Lung (tissue), 11 donors: ENCODE measurements at regions not wholly inside any gene's neighbourhood (a gene's known extent, or its start where the extent isn't known, plus 50 kb on each side); places are given as distances from the start of the nearest gene placed in this dataset.

Source experiments
- ATAC-seq: fragments of 200-7000 bp; cut with Tn5 transposase; one replicate; pipeline ENCODE4 v1.9.1; 2020; ENCODE audit warnings: moderate number of reproducible peaks; ENCODE audit not compliant: insufficient read depth, low FRiP score
- DNase-seq, 3 donors: peaks; one replicate each; pipeline ENCODE4 v3.0.0-alpha.2; 2013 to 2017
- H3K27ac ChIP-seq, 2 donors: one replicate each; pipeline ENCODE4 v1.5.1; 2013; ENCODE audit warnings: mild to moderate bottlenecking in 2 of 2, moderate library complexity in 2 of 2, control low read depth in 1 of 2, inconsistent platforms in 1 of 2, low read depth in 1 of 2, low read length in 1 of 2
- H3K27me3 ChIP-seq, 3 donors: one replicate each; pipeline ENCODE4 v1.5.1; 2013; ENCODE audit warnings: low read length in 2 of 3; ENCODE audit not compliant: control insufficient read depth in 3 of 3, insufficient read depth in 3 of 3
- H3K36me3 ChIP-seq, 4 donors: one replicate each; pipeline ENCODE4 v1.5.1; 2013; ENCODE audit warnings: low read length in 4 of 4, mild to moderate bottlenecking in 1 of 4, moderate library complexity in 1 of 4; ENCODE audit not compliant: control insufficient read depth in 4 of 4, insufficient read depth in 4 of 4
- H3K4me1 ChIP-seq, 5 donors: one replicate each; pipeline ENCODE4 v1.5.1; 2013; ENCODE audit warnings: low read length in 5 of 5, mild to moderate bottlenecking in 2 of 5, moderate library complexity in 1 of 5; ENCODE audit not compliant: control insufficient read depth in 5 of 5, insufficient read depth in 5 of 5
- H3K4me3 ChIP-seq: one replicate; pipeline ENCODE4 v1.5.1; 2013; ENCODE audit warnings: mild to moderate bottlenecking, control low read depth, moderate library complexity
- H3K9ac ChIP-seq, 2 donors: one replicate each; pipeline ENCODE4 v1.5.1; 2013; ENCODE audit warnings: low read length in 2 of 2, control low read depth in 1 of 2; ENCODE audit not compliant: insufficient read depth in 1 of 2
- H3K9me3 ChIP-seq, 4 donors: one replicate each; pipeline ENCODE4 v1.5.1; 2013; ENCODE audit warnings: low read length in 3 of 4, mild to moderate bottlenecking in 1 of 4, moderate library complexity in 1 of 4; ENCODE audit not compliant: control insufficient read depth in 4 of 4, insufficient read depth in 3 of 4
- WGBS, 2 donors: extraction: QIAGEN DNeasy Blood & Tissue Kit; methylation state at CpG; one replicate each; pipeline ENCODE4 v1.1.7; 2013; 5-methylcytosine and 5-hydroxymethylcytosine counted together
- TF ChIP-seq, protein P1 (sequence below): IDR thresholded peaks from 2 replicates; pipeline ENCODE4 v1.5.1; 2012; ENCODE audit warnings: mild to moderate bottlenecking; ENCODE audit errors: control extremely low read depth, extremely low read depth
- donor health status: control.
- donor health status: control.
- donor health status: Bipolar disorder and iron deficiency.
- donor health status: healthy.
- donor health status: DM: yes; HTN: yes; CAD: no.

GRCh38 chr6:33915134-33915533 lies 111.3 kb upstream of the MLN start:
- no peaks in the 10 kb centered on the region for H3K27me3 ChIP-seq
- TF ChIP-seq, protein P1, sequence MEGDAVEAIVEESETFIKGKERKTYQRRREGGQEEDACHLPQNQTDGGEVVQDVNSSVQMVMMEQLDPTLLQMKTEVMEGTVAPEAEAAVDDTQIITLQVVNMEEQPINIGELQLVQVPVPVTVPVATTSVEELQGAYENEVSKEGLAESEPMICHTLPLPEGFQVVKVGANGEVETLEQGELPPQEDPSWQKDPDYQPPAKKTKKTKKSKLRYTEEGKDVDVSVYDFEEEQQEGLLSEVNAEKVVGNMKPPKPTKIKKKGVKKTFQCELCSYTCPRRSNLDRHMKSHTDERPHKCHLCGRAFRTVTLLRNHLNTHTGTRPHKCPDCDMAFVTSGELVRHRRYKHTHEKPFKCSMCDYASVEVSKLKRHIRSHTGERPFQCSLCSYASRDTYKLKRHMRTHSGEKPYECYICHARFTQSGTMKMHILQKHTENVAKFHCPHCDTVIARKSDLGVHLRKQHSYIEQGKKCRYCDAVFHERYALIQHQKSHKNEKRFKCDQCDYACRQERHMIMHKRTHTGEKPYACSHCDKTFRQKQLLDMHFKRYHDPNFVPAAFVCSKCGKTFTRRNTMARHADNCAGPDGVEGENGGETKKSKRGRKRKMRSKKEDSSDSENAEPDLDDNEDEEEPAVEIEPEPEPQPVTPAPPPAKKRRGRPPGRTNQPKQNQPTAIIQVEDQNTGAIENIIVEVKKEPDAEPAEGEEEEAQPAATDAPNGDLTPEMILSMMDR, result no peak
- DNase-seq, result peak; percentile 43 to 62 (median 47)
- H3K4me3 ChIP-seq, result no peak overlapping the region
- H3K4me1 ChIP-seq, result peaks cover 0 to 4% (median 0%) of the 10 kb centered on the region in 5 donors
- no peak overlapping the region for H3K9ac ChIP-seq
- no peak for ATAC-seq
- no peaks in the 10 kb centered on the region for H3K36me3 ChIP-seq
- WGBS, 2 donors, result 38 to 56% methylated on average over 3 of the region's 3 CpGs
- no peak overlapping the region for H3K27ac ChIP-seq
- H3K9me3 ChIP-seq, result no peaks in the 10 kb centered on the region

DNA sequence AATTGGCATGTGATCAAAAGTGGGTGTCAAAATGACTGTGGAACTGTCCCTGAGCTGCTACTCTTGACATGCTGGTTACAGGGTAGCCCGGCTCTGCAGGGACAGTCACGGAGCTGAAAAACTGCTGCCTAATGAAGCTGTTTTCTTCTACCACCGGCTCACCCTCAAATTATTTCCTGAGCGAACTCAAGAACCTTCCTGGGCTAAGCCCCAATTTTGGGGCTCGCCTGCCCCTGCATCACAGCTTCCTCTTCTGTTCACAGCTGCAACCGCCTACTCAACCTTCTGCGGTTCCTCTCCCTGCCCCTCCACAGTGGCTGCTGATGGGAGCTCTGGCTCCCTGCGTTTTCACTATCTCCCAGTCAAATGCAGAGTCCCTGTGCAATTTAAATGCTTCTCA lies 110.8 kb upstream of the MLN start:
- TF ChIP-seq, protein P1, result no peak
- WGBS, 2 donors, result 21 to 47% methylated on average over 8 of the region's 8 CpGs
- ATAC-seq, result no peak

GRCh38 chr6:33912195-33912594 lies 108.4 kb upstream of the MLN start:
- H3K36me3 ChIP-seq, result no peaks in the 10 kb centered on the region
- ATAC-seq, result no peak
- no peak overlapping the region for H3K9ac ChIP-seq
- no peaks in the 10 kb centered on the region for H3K27me3 ChIP-seq
- DNase-seq, result no peak
- no peaks in the 10 kb centered on the region for H3K9me3 ChIP-seq
- H3K27ac ChIP-seq, result no peak overlapping the region
- H3K4me3 ChIP-seq, result no peak overlapping the region
- TF ChIP-seq, protein P1, result no peak
- H3K4me1 ChIP-seq, result peaks cover 0 to 4% (median 0%) of the 10 kb centered on the region in 5 donors
- WGBS, 2 donors, result 80 to 85% methylated on average over 1 of the region's 1 CpG

More for the DNA sequence above, 110.8 kb upstream of the MLN start:
- H3K9me3 ChIP-seq, result no peaks in the 10 kb centered on the region
- no peak overlapping the region for H3K9ac ChIP-seq
- no peaks in the 10 kb centered on the region for H3K27me3 ChIP-seq
- no peak overlapping the region for H3K4me3 ChIP-seq
- no peaks in the 10 kb centered on the region for H3K36me3 ChIP-seq
- no peak for DNase-seq
- peaks cover 0 to 4% (median 0%) of the 10 kb centered on the region in 5 donors for H3K4me1 ChIP-seq
- no peak overlapping the region for H3K27ac ChIP-seq

- WGBS, 2 donors, result 89 to 93% methylated on average over 6 of the region's 6 CpGs
- Histone ChIP-seq H3K36me3 (no peaks in the 10 kb centered on the region), H3K9me3 (no peaks in the 10 kb centered on the region), H3K9ac (no peak overlapping the region), H3K4me1 (peaks cover 0 to 4% (median 0%) of the 10 kb centered on the region in 5 donors), H3K4me3 (no peak overlapping the region), H3K27ac (no peak overlapping the region), H3K27me3 (no peaks in the 10 kb centered on the region)
- TF ChIP-seq, protein P1, result no peak
- ATAC-seq (no peak), DNase-seq (no peak)
These were observed 107.7 kb upstream of the MLN start for GRCh38 chr6:33911488-33911887.
